GM19455 (cell line): ENCODE measurements at regions not wholly inside any gene's neighbourhood (a gene's known extent, or its start where the extent isn't known, plus 50 kb on each side); places are given as distances from the start of the nearest gene placed in this dataset.
"Not testable (repeated sequence)": the region's sequence is repeated elsewhere in the genome, so short reads cannot be mapped to it uniquely, and the experiment has no call there.

ENCODE experiments used
- ATAC-seq: cut with Tn5 transposase; IDR thresholded peaks from one replicate; pipeline ENCODE4 v1.9.1; 2021; ENCODE audit not compliant: unreplicated experiment

DNA sequence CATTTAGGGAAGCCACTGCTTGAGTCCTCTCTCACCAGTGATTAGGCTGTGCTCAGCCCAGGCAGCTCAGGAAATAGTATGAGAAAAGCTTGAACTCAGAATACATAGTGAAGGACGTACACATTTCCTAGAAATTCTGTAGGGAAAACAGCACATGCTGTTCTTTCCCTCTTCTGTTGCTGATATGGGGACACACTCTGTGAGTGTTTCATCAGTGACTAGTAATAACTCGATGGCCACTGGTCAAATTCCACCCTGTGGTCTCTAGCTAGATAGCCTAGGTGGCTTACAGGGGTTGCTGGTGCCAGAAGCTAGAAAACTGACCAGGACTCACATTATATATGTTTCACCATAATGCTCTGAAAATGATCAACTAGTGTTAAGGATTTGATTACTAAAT is 259.8 kb upstream of the SOX4 start:
- no peak for ATAC-seq

DNA sequence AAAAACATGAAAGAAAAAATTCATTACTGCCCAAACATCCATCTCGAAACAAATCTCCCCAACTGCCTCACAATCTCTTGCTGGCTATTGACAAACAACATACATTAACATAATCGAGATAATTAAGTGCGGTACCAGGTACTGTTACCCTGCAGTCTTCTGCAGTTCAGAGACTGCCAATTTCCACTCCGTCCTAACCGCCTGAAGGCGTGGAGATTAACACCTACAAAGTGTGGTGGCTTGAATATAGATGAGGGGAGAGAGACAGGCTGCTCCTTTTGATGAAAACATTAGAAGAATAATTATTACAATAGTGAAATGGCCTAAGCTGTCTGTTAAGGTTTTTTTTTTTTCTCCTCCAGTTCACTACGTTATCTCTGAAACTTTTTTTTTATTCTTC is 258.9 kb upstream of the SOX4 start:
- no peak for ATAC-seq

DNA sequence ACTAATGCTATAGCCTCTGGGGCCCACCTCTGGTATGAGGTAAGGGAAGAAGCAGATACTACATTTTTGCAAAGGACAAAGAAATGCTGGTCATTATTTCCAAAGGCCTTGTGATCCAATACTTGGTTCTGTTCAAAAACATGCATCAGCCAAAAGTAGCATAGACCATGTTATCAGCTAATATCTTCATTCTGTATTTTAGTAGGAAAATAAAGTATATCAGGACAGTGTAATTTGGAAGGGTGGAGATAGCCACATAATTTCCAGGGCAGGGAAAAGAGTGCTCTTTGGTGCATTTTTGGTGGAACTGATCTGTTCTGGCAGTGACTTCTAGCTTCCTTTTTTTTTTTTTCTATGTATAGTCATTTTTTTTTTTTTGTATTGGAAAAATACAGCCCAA is 258.0 kb upstream of the SOX4 start:
- ATAC-seq = no peak

DNA sequence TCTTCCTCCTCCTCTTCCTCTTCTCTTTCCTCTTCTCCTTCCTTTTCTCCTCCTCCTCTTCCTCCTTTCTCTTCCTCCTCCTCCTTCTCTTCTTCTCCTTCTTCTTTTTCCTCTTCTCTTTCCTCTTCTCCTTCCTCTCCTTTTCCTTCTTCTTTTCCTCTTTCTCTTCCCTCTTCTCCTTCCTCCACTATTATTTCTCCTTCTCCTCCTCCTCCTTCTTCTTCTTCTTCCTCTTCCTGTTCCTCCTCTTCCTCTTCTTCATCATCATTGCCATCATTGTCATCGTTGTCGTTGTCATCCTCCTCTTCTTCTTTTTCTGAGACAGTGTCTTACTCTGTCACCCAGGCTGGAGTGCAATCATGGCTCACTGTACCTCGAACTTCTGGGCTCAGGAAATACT is 256.3 kb upstream of the SOX4 start:
- no peak for ATAC-seq

DNA sequence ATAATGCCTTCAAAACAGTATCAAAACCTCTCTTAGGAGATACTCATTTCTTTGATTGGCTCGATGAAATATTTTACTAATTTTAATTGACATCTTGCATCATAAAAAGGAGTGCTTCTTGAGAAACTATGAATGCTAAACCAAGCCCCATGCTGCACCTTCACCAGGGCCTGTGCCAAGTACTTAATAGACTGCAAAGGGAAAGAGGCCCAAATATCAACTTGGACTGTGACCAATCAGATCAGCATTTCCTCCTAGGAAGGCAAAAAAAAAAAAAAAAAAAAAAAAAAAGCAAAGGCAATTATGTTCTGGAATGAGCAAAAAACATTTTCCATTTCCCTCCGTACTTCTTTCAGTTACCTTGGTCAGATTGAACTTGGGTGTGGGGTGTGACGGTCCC is 253.0 kb upstream of the SOX4 start:
- no peak for ATAC-seq

DNA sequence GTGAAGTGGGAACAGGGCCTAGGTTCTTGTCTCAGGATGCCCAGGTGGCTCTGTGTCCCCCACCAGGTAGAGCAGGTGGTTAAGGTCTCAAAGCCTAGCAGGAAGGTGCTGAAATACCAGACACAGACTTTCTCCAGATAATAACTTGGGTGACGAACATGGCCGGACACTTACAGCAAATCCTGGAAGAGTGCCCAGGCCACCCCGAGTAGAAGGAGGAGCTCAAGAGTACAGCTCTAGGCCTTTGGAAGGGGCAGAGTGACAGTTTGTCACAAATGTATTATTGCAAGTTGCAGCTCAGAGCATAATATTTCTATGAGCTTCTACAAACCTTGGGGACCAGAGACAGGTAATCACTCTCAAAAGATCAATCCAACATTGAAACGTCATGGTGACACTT is 251.6 kb upstream of the SOX4 start:
- no peak for ATAC-seq

DNA sequence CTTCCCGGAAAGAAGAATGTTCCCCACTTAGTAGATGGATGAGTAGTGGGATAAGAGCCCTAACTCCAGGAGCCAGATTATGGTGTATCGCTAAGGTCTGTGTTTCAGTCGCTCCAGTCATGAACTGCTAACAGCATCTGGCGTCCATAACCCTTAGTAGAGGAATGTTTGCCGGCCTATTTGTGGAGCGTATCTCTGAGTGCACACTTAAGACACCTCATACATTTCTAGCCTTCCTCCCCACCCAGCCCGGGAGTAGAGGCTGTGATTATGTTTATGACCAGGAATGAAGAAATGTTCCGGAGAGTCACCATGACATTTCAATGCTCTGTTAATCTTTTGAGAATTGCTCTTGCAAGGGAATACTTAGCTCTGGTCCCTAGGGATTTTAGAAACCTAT is 251.1 kb upstream of the SOX4 start:
- ATAC-seq = no peak

DNA sequence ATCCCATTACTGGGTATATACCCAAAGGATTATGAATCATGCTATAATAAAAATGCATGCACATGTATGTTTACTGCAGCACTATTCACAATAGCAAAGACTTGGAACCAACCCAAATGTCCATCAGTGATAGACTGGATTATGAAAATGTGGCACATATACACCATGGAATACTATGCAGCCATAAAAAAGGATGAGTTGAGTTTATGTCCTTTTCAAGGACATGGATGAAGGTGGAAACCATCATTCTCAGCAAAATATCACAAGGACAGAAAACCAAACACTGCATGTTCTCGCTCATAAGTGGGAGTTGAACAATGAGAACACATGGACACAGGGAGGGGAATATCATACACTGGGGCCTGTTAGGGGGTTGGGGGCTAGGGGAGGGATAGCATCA is 247.8 kb upstream of the SOX4 start:
- not testable (repeated sequence) for ATAC-seq

DNA sequence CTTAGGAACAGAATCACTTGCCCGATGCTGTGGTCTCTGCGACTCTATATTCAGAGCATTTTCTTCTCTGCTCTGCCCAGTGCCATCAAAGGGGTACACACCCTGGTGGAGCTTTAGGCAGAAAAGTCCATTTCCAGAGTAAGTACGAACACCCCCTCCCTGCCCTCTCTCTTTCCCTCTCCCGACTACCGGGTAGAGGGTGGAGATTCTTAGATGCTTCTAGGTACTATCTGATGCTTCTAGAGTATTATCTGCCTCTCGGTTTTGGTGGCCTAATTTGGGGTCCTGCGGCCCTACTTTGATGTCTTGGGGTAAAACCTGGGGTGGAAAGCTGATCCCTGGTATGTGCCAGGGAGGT is 245.4 kb upstream of the SOX4 start:
- no peak for ATAC-seq

DNA sequence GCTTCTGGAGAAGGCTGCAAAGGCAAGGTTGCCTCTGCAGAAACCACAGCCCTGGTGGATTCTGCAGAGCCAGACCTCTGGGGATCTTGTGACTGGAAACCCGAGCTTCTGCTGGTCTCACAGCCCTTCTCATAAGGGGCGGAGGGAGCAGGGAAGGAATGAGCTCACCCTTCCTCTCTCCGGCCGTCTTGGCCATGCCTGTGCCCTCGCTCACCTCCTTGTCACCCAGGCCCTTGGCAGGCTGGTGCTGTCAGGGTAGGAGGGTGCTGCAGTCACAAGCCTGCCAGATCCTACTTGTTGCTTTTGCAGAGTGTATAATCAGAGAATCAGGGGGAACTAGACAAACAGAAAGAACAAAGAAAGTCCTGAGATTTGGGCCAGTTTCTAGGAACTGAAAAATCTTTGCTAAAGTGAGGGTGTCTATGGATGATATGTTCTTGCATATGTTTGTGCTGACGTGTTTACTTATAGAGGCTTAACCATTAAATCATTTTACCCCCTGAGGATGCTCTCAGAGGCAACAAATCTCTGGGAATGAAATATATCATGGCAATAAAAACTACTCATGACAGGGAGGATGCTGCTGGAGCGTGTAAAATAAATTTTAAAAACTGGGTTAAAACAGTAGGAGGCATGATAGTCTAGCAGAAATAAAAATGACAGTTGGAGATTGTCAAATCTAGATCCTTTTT is 244.9 kb upstream of the SOX4 start:
- no peak for ATAC-seq

DNA sequence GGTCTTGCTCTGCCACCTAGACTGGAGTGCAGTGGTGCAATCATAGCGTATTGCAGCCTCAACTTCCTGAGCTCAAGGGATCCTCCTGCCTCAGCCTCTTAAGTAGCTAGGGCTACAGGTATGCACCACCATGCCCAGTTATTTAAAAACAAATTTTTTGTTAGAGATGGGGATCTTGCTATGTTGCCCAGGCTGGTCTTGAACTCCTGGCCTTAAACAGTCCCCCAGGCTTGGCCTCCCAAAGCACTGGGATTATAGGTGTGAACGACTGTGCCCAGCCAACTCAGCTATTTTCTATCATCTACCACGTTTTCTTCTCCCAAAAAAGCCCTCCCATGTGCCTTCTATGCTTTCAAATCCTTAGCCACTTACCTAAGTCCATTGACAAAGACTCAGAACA is 243.7 kb upstream of the SOX4 start:
- ATAC-seq = no peak

DNA sequence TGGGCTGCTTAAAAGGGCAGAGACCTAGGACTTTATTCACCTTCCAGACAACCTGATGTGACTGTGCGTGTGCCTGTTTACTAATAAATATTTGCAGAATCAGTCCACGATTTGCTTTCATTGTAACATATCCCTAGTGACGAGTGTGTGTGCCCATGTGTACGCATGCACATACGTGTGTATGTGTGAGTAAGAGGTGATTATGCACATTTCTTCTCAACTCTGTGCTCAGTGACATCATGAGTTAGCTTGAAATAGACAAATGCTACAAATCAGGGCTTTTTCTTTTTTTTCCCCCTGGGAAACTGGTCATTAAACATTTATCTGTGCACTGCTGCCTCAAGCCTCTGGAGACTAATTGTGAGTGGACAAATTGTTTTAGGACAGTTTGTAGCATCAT is 242.6 kb upstream of the SOX4 start:
- ATAC-seq = no peak

DNA sequence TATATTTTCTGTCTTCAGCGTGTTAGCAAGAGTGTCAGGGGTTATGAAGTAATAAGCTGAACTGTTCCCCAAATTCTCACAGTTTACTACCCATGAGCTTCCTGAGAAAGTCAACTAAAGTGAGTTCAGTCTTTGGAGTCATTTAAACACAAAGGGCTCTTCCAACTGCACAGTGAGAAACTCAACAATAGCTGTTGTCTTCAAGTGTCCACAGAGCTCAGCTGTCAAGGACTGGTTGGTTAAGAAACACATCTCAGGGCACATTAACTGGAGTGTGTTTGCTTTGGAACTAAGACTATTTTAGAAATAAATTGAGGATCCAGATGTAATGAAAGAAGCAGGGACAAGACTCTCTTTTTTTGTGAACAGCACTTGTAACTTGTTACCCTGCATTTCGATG is 241.4 kb upstream of the SOX4 start:
- no peak for ATAC-seq

DNA sequence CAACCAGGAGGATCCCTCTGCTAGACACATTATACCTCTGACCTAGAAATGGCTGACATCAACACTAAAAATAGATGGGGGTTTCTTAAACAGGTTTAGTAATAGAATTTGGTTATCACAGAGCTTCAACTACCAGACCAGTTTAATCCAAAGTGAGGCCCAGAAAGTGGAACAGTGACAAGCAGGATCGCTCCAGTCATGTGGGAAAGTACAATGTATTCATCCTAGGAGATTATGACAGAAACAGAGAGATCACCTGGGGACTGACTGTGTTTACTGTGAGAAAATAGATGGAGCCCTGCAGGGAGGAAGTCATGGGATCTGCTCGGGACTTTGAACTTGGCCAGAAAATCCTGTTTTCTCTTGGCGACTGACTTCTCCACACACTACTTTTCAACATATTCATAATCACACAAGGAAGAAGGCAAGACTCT is 238.7 kb upstream of the SOX4 start:
- ATAC-seq = no peak

DNA sequence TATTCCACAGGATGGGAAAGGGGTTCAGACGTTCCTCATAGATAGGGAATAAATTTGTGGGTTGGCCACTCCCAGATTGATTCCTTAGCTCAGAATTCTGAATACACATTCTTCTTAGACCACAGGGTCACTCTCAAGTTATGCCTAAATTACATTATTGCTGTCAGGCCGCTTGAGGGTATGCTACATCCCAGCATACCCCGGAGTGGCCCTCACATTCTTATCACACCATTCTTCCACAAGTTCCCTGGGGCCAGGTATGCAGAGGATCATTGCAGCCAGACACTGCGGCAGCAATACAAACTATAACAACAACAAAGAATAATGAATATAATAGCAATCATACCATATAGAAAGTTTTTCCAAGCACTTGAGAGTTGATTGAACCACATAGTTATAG is 237.9 kb upstream of the SOX4 start:
- no peak for ATAC-seq

DNA sequence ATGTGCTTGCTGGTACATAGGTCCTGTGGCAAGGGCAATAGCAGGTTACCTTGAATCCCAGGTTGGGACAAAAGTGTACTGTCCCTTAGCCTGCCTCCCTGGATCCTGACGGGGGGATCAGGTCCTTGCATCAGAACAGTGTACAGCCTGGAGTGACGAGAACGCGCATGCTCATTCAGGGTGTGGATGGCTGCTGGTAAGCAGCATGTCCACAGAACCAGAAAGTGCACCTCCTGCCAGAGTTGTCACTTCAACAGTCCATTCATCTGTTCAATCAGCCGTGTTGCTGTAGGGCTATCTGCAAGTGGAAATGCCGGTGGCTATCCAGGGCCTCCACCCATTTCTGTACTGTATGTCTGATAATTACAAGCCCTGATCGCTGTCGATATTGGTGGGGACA is 236.3 kb upstream of the SOX4 start:
- ATAC-seq = no peak

DNA sequence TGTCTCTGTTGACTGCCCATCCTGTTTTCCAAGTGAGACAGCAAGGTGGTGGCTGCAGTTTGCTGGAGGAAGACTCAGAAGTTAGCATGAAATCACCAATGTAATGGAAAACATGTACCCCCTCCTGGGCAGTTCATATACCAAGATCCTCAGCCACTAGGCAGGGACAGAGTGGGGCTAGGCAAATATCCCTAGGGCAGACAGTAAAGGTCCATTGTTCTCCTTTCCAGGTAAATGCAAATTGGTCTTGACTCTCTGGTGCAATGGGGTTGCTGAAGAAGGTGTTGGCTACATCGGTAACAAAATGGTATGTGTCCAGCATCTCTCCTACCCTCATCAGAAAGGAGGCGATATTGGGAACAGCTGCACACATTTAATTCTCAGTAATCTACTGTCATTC is 233.6 kb upstream of the SOX4 start:
- no peak for ATAC-seq

DNA sequence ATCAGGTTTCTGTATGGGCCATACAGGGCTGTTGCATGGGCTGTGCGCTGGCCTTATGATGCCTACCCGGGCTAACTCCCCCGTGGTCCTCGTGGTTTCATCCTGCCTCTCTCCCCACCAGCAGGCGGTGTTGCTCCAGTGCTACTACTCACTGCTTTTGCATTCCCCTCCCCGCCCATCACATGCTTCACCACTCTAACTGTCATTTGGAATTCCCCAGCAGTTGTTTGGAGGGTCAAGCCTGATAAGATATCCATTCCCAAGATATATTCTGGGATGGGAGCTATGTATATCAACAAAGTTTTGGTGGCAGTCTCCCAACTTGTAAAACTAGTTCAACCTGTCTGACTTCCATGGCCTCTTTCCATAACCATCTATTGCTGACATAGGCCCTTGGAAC is 233.2 kb upstream of the SOX4 start:
- ATAC-seq = no peak

DNA sequence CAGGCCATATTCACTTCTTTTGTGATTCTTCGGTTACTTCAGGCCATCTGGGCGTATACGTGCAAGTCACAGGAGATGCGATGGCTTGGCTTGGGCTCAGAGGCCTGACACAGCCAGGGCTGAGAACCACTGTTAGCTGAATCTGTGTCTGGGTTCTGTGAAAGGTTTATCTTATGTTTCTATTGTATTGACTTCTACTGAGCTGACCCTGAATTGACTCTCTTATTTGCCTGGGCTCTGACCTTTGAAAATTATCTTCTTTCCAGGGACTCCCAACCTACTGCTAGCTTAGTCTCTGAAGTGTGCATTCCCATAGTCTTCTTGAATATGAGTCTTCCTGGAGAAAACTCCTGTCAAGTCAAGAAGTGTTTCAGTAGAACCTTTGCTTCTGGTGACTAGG is 226.4 kb upstream of the SOX4 start:
- no peak for ATAC-seq

DNA sequence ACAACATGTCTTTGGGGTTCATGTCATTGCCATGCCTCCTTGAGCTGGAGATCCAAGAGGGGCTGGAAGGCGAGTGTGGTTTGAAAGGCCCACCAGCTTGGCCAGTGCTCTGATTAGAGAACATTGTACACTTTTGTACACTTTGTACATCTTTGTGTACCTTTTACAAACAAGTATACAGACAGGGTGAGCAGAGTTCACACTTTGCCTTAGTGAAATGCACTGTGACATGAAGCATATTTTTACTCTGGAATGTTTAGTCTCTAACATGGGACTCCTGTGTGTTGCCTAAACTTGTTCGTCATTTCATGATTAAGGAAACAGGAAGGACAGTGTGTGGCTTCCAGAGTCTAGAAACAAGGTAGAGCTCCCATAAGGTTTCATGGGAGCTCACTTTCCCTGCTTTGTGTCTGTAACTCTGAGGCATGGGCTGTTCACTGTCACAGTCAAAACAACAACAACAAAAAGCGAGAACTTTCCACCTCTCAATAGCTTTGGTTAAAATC is 225.8 kb upstream of the SOX4 start:
- no peak for ATAC-seq

DNA sequence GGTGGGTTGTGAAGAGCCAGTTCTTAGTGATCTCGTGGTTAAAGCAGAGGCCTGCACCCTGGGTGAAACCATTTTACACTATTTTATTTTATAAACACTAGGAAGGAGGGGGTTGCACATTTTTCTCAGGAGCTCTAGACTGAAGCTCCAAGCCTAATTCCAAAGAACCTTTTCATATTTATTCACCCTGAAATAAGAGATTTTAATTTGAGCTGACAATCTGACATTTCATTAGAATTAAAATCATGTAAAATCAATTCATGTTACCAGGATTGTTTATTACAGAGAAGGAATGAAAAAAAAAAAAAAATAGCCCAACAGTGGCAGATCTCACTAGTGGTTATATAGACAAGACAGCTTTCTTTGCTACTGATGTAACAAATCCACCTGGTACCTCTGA is 222.5 kb upstream of the SOX4 start:
- no peak for ATAC-seq

DNA sequence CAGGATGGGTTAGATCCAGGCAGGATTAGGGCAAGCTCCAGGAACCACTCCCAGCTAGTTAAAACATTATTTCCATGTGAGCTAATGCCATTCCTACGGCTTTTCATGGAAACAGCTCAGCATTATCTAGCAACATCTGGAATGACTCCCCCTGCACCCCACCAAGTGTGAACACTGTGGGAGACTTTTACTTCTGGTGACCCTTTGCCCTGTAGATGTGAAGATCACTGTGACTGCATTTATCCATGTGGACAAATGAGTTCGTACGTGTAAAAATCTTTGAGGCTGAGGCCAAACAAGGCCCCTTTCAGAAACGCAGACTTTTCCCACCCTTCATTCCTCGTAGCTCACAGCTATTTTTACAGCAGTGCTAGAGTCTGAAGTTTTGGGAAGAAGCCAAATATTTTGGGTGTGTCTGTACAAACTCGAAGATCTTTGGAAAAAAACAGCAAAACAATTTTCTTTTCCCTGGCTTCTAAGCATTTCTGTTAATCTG is 221.8 kb upstream of the SOX4 start:
- ATAC-seq = no peak
